ENCODE measurements at regions not wholly inside any gene's neighbourhood (a gene's known extent, or its start where the extent isn't known, plus 50 kb on each side); places are given as distances from the start of the nearest gene placed in this dataset.

GRCh38 chr7:25553580-25554291, 325.4 kb upstream of the NPVF start:
- no peak for DNase-seq (ENCODE audit: low read depth in 2 of 2)

- DNase-seq (ENCODE audit: low read depth in 2 of 2) = no peak
Observed at GRCh38 chr7:25557379-25557917, 329.2 kb upstream of the NPVF start.

- DNase-seq (ENCODE audit: low read depth in 2 of 2) = no peak
Observed at GRCh38 chr7:25557930-25558329, 329.6 kb upstream of the NPVF start.

- DNase-seq (ENCODE audit: low read depth in 2 of 2) = no peak
Observed at GRCh38 chr7:25558605-25559004, 330.3 kb upstream of the NPVF start.

GRCh38 chr7:25559581-25560367, 331.5 kb upstream of the NPVF start:
- no peak for DNase-seq (ENCODE audit: low read depth in 2 of 2)

GRCh38 chr7:25562673-25563182, 334.4 kb upstream of the NPVF start:
- no peak for DNase-seq (ENCODE audit: low read depth in 2 of 2)

GRCh38 chr7:25565002-25565401, 336.7 kb upstream of the NPVF start:
- DNase-seq (ENCODE audit: low read depth in 2 of 2) = no peak

GRCh38 chr7:25565949-25566348, 337.7 kb upstream of the NPVF start:
- DNase-seq (ENCODE audit: low read depth in 2 of 2) = peak; percentile 18 to 42

- no peak for DNase-seq (ENCODE audit: low read depth in 2 of 2)
Observed at GRCh38 chr7:25567430-25567829, 339.1 kb upstream of the NPVF start.

GRCh38 chr7:25569765-25570164, 341.5 kb upstream of the NPVF start:
- no peak for DNase-seq (ENCODE audit: low read depth in 2 of 2)

- no peak for DNase-seq (ENCODE audit: low read depth in 2 of 2)
Observed at GRCh38 chr7:25572423-25572822, 344.1 kb upstream of the NPVF start.

- DNase-seq (ENCODE audit: low read depth in 2 of 2) = no peak
Observed at GRCh38 chr7:25574828-25575227, 346.5 kb upstream of the NPVF start.

- no peak for DNase-seq (ENCODE audit: low read depth in 2 of 2)
Observed at GRCh38 chr7:25575634-25576033, 347.3 kb upstream of the NPVF start.

GRCh38 chr7:25578991-25579777, 350.9 kb upstream of the NPVF start:
- DNase-seq (ENCODE audit: low read depth in 2 of 2) = no peak

GRCh38 chr7:25579778-25580075, 351.4 kb upstream of the NPVF start:
- DNase-seq (ENCODE audit: low read depth in 2 of 2) = no peak

GRCh38 chr7:25580141-25580540, 351.9 kb upstream of the NPVF start:
- DNase-seq (ENCODE audit: low read depth in 2 of 2) = no peak

GRCh38 chr7:25583621-25584020, 355.3 kb upstream of the NPVF start:
- no peak for DNase-seq (ENCODE audit: low read depth in 2 of 2)

- no peak for DNase-seq (ENCODE audit: low read depth in 2 of 2)
Observed at GRCh38 chr7:25584112-25584938, 356.0 kb upstream of the NPVF start.

- no peak for DNase-seq (ENCODE audit: low read depth in 2 of 2)
Observed at GRCh38 chr7:25586513-25586912, 358.2 kb upstream of the NPVF start.

- DNase-seq (ENCODE audit: low read depth in 2 of 2) = no peak
Observed at GRCh38 chr7:25594122-25594521, 365.8 kb upstream of the NPVF start.

- DNase-seq (ENCODE audit: low read depth in 2 of 2) = no peak
Observed at GRCh38 chr7:25594728-25595127, 366.4 kb upstream of the NPVF start.

Data from stimulated activated CD4-positive, alpha-beta T cell treated with anti-CD3 and anti-CD28 coated beads, Interleukin-15, amount 100 ng/mL, for 48 hours (primary cell).